ENCODE measurements at regions not wholly inside any gene's neighbourhood (a gene's known extent, or its start where the extent isn't known, plus 50 kb on each side); places are given as distances from the start of the nearest gene placed in this dataset.

GRCh38 chr3:187957165-187957581 lies 196.8 kb upstream of the LPP start:
- no peak for DNase-seq

- DNase-seq = no peak
Observed at GRCh38 chr3:187957582-187957981, 196.4 kb upstream of the LPP start.

DNA sequence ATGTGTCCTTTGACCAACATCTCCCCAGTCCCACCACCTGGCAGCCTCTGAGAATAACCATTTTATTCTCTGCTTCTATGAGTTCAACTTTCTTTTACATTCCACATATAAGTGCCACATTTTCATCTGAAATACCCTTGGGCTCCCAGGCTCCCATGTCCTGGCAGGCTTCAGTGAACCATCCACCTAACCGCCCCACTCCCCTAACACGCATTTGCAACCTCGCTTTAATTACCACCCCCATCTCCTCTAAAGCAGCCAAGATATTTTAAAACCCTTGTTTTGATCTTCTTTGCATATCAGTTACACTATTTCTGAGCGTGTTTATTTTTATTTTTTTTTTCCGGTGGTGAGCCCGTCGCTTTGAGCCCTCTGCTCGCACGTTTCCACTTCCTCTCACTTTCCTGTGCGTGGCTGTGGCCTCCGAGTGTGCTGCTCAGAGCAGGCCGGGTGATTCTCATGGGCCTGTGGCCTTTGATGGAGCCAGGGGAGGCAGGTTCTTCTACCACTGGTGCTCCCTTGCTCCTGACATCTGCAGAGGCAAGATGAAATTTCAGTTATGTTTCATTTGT lies 195.4 kb upstream of the LPP start:
- DNase-seq = peak; percentile 46

- DNase-seq = no peak
Observed at GRCh38 chr3:187960820-187961219, 193.1 kb upstream of the LPP start.

DNA sequence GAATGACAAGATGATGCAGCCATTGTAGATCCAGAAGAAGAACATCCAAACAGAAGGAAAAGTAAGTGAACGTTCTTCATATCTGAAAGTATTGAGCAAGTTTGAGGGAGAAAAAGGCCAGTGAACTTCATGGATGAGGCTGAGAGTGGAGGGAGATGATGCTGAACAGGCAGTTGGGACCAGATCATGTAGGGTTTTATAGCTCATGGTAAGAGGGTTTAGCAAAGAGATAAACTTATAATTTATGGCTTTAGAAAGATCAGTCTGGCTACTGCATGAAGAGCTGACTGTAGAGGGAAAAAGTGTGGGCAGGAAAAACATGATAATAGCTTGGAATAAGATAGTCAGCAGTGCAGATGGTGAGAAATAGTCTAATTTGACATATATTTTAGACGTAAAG lies 192.6 kb upstream of the LPP start:
- no peak for DNase-seq

DNA sequence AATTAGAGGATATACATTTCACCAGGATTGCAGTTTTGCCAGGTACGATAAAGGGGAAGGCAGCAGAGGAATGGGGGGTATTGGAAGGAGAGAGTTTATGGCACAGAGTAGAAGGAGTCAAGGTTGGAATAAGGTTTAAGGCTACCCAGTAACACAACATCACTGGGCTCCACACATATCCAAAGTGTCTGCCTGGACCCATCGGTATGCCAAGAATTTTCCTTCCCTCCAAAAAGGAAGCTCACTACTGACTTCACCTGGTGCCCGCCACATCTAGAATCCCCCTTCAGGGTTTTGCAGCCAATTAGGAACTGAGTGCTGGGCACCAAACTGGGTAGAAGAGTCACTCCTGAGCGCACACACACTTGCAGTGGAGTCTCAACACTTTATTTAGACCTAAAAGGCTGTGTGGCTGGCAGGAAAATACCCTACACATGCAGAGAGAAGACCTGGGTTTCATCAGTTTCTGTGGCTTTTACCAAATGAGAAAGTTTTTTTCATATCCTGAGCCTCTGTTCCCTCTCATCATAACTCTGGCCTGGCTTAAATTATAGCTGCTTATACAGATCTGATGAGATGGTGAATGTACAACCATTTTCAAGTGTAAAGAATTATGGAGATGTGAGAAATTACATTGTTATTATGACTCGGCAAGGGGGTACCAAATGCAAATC lies 190.8 kb upstream of the LPP start:
- DNase-seq = no peak

GRCh38 chr3:187963677-187964385 lies 190.1 kb upstream of the LPP start:
- no peak for DNase-seq

DNA sequence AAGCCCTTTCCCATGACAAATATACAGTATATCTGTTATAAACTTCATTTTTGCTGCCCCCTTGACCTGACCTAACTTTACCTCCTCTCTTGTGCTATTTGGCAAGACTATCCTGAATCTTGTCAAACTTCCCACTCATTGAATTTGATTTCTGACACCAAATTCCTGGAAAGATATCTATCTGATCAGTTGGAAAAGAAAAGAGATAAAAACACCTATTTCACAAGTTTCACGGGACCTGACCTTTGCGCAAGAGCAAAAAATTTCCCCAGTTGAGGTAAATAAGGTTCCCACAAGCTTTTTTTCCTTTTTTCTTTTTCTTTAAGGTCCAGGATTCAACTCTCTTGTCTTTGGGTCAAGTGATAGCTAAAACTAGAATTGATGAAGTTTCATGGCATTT lies 189.2 kb upstream of the LPP start:
- DNase-seq = no peak

DNA sequence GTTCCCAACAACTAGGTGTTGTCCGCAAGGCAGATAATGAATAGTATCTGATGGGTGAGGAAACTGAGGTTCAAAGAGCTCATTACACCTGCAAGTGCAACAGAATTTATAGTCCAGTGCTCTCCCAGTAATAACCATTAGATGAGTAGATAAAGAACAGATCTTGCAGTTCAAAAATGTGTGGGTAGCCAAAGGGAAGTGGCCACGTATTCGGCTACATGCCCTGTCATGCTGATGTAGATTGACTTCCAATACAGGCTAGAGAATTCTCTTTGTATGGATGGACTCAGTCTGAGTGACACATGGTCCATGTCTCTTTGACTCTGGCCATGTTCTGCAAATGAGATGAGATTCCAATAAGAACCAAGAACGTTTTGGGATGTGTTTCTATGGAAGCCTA lies 187.9 kb upstream of the LPP start:
- DNase-seq = no peak

GRCh38 chr3:187966636-187967406 lies 187.1 kb upstream of the LPP start:
- no peak for DNase-seq

GRCh38 chr3:187967993-187968392 lies 186.0 kb upstream of the LPP start:
- no peak for DNase-seq

- DNase-seq = no peak
Observed at GRCh38 chr3:187968883-187969580, 184.9 kb upstream of the LPP start.

DNA sequence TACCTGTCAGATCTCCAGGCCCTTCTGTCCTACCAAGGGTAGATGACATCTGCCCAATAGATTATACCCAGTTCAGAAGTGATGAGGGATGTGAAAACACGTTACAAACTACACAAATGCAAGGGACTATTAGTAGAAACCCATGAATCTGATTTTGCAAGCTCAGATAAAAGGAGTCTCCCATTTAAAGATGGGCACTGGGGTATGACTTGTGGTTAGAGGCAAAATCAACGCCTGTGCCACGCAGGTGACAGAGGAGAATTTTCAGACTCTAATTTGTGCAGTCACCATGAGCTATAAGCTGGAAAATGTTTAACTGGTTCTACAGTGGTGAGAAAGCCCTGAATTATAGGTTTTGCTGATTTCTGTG lies 184.4 kb upstream of the LPP start:
- no peak for DNase-seq

- no peak for DNase-seq
Observed at GRCh38 chr3:187970106-187970505, 183.9 kb upstream of the LPP start.

GRCh38 chr3:187971629-187972028 lies 182.3 kb upstream of the LPP start:
- DNase-seq = no peak

- no peak for DNase-seq
Observed at GRCh38 chr3:187972454-187972853, 181.5 kb upstream of the LPP start.

GRCh38 chr3:187973977-187974870 lies 179.7 kb upstream of the LPP start:
- peak; percentile 10 for DNase-seq

DNA sequence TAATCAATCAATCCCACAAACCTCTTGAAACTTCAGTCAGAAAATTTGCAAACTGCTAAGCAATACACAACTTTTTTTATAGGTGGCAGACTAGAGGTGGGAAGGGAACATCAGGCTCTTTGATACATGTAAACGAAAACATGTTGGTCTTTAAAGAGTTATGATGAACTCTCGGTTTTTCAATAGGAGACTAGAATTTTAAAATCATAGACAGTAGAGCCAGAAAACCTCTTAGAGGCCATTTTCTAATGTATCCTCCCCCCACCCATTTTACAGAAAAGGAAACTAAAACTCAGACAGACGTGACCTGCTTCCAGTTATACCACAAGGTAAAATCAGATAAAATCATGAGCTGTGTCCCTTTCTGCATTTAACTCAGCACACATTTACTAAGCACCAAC lies 179.1 kb upstream of the LPP start:
- no peak for DNase-seq

GRCh38 chr3:187975561-187976364 lies 178.2 kb upstream of the LPP start:
- no peak for DNase-seq

DNA sequence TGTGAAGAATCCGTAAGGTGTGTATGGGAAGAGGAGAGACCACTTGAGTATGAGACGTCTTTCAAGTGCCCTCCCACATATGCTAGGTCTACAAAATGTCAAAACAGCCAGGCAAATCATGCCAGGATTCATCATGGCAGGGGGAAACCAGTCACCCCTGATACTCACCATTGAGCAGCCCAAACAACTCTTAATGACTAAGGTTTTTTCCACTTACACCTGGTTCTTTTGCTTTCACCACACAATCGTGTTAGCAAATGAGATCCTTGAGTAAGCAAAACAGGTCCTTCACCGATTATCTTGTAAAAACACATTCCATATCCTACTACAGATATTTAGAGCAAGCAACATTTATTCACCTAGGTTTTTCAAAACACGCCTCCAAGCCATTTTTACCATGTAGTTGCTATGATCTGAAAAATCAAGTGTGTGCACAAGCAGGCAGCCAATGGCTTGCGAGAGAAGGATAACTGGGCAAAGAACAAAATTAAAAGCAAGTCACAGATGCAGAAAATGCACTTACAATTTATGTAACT lies 177.5 kb upstream of the LPP start:
- DNase-seq = peak; percentile 20

GRCh38 chr3:187977659-187978058 lies 176.3 kb upstream of the LPP start:
- no peak for DNase-seq

All from stimulated activated CD4-positive, alpha-beta T cell treated with anti-CD3 and anti-CD28 coated beads, Interleukin-4, amount 100 ng/mL, for 1 hour (primary cell).